ENCODE measurements at regions not wholly inside any gene's neighbourhood (a gene's known extent, or its start where the extent isn't known, plus 50 kb on each side); places are given as distances from the start of the nearest gene placed in this dataset.

DNA sequence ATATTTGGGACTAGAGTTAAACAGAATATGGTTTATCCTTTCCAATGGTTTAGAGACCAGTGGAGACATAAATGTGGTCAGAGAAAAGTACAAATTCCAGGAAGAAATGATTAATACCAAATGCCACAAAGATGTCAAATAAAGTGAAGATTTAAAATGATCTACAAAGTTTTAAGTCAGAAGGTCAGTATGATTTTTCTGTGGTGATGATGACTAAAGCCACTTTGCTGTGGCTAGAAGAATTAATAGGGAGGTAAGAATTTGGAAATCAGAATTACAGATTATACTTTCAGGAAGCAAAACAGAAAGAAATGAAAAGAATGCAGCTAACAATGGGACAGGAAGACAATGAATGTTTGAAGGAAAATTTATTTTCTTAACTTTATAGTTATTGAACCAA, 91.5 kb upstream of the CDH7 start (continued):
- TF ChIP-seq HDAC3 (IDR thresholded peaks at IDR 0.05; ENCODE audit: borderline replicate concordance, partially characterized antibody): no peak
- no peak for TF ChIP-seq MBD2 (IDR thresholded peaks at IDR 0.05; ENCODE audit: borderline replicate concordance, low read depth)
- TF ChIP-seq L3MBTL2 (IDR thresholded peaks at IDR 0.05): no peak
- no peak for TF ChIP-seq NR4A1 (CRISPR knock-in tag; IDR thresholded peaks at IDR 0.05)
- TF ChIP-seq NR4A1 (tag; IDR thresholded peaks at IDR 0.05): no peak
- TF ChIP-seq ZNF507 (tag; conservative IDR thresholded peaks at IDR 0.05): no peak

DNA sequence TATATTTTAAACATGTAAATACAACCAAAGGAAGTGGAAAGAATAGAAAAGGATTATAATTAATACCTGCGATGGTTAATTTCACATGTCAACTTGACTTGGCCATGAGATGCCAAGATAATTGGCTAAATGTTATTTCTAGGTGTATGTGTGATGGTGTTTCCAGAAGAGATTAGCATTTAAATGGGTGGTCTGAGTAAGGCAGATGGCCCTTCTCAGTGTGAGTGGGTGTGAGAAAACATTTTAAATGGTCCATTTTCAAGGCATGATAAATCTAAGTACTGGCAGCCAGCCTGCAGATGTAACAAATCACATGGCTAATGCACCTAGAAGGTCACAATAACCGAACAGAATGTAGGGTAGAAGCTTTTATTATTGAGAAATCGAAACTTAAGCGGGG, 99.6 kb upstream of the CDH7 start:
- BruUV-seq (replicated peaks): no TSS peak
- no peak for DNase-seq (ENCODE audit: extremely low read depth in 1 of 4, low spot score in 3 of 4)
- no peaks in the 10 kb centered on the region for H4K20me1 ChIP-seq (replicated peaks; ENCODE audit: control insufficient read depth, insufficient read depth, low read length)
- ATAC-seq: no peak
- no peaks in the 10 kb centered on the region for H3K9me1 ChIP-seq (ENCODE audit: control insufficient read depth, insufficient read depth, low read length)
- no peaks in the 10 kb centered on the region for H3K9me3 ChIP-seq (replicated peaks; ENCODE audit: control insufficient read depth, insufficient read depth, low read depth, low read length)
- H3K79me2 ChIP-seq (ENCODE audit: control insufficient read depth, insufficient read depth, low read length): no peaks in the 10 kb centered on the region
- no peak overlapping the region for H3K9ac ChIP-seq (ENCODE audit: insufficient read depth in 1 of 2, low read depth in 2 of 2, low read length in 2 of 2)
- no peak for FAIRE-seq
- H3K27me3 ChIP-seq (ENCODE audit: control insufficient read depth in 2 of 2, insufficient read depth in 2 of 2, low read length in 2 of 2): no peaks in the 10 kb centered on the region
- 4% methylated on average over 4 of the region's 4 CpGs for WGBS (ENCODE audit: insufficient coverage, low coverage, missing lambda C conversion rate)
- H3K4me1 ChIP-seq (replicated peaks in 1 of 2; ENCODE audit: control insufficient read depth in 2 of 2, insufficient read depth in 2 of 2, low read length in 2 of 2): no peaks in the 10 kb centered on the region
- TF ChIP-seq, protein P1, sequence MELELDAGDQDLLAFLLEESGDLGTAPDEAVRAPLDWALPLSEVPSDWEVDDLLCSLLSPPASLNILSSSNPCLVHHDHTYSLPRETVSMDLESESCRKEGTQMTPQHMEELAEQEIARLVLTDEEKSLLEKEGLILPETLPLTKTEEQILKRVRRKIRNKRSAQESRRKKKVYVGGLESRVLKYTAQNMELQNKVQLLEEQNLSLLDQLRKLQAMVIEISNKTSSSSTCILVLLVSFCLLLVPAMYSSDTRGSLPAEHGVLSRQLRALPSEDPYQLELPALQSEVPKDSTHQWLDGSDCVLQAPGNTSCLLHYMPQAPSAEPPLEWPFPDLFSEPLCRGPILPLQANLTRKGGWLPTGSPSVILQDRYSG (tag; conservative IDR thresholded peaks at IDR 0.05; ENCODE audit: low read depth): no peak
- TF ChIP-seq ZNF589 (CRISPR knock-in tag; IDR thresholded peaks at IDR 0.05; ENCODE audit: low read depth): no peak
- no peak overlapping the region for H3K4me2 ChIP-seq (ENCODE audit: insufficient read depth, low read length)
- H3K4me3 ChIP-seq: no peak overlapping the region
- intact Hi-C loops (cut with micrococcal nuclease) (no loop called here), in situ Hi-C loops (cut with MboI) (no loop called here)
- CTCF ChIA-PET (ENCODE audit: low intra/inter-chr PET ratio): no interaction called here
- no peak overlapping the region for H2AFZ ChIP-seq (ENCODE audit: low read depth, low read length)
- H3K36me3 ChIP-seq (ENCODE audit: control insufficient read depth, insufficient read depth, low read length): no peaks in the 10 kb centered on the region
- no peak overlapping the region for H3K27ac ChIP-seq (ENCODE audit: extremely low read depth, low read depth, low read length)
- POLR2A ChIA-PET: no interaction called here

All from K562 (cell line).